ENCODE measurements at regions not wholly inside any gene's neighbourhood (a gene's known extent, or its start where the extent isn't known, plus 50 kb on each side); places are given as distances from the start of the nearest gene placed in this dataset.
"Not testable (repeated sequence)": the region's sequence is repeated elsewhere in the genome, so short reads cannot be mapped to it uniquely, and the experiment has no call there.

- Histone ChIP-seq H3K4me2 (ENCODE audit: low read length) (no peak overlapping the region), H3K36me3 (ENCODE audit: control insufficient read depth, low read length) (no peaks in the 10 kb centered on the region)
These were observed 589.8 kb downstream of the DMRTA1 start for GRCh38 chr9:23036416-23036815.

GRCh38 chr9:23039402-23039801 is 592.8 kb downstream of the DMRTA1 start:
- Histone ChIP-seq H3K4me1 (ENCODE audit: control insufficient read depth, low read length) (no peaks in the 10 kb centered on the region), H3K27ac (ENCODE audit: low read depth, low read length) (no peak overlapping the region), H4K20me1 (ENCODE audit: control insufficient read depth, insufficient read depth, low read depth, low read length) (no peaks in the 10 kb centered on the region), H3K9me2 (replicated peaks; ENCODE audit: control insufficient read depth, low read length) (no peaks in the 10 kb centered on the region), H3K9me3 (ENCODE audit: control insufficient read depth, insufficient read depth, low read length) (no peaks in the 10 kb centered on the region), H3K27me3 (ENCODE audit: control insufficient read depth, low read length) (no peaks in the 10 kb centered on the region), H3K4me3 (ENCODE audit: low read length) (no peak overlapping the region), H3F3A (ENCODE audit: control insufficient read depth, insufficient read depth) (no peaks in the 10 kb centered on the region), H3K4me2 (ENCODE audit: low read length) (no peak overlapping the region), H3K36me3 (ENCODE audit: control insufficient read depth, low read length) (no peaks in the 10 kb centered on the region), H3K79me2 (ENCODE audit: control insufficient read depth, low read length) (no peaks in the 10 kb centered on the region)
- TF ChIP-seq EZH2phosphoT487 (IDR thresholded peaks at IDR 0.05; ENCODE audit: borderline replicate concordance, low read length) (no peak), CTCF (IDR thresholded peaks at IDR 0.05; ENCODE audit: low read depth, low read length, poor library complexity, severe bottlenecking) (no peak)

More at GRCh38 chr9:23036416-23036815, 589.8 kb downstream of the DMRTA1 start:
- H3F3A ChIP-seq (ENCODE audit: control insufficient read depth, insufficient read depth) = no peaks in the 10 kb centered on the region
- H4K20me1 ChIP-seq (ENCODE audit: control insufficient read depth, insufficient read depth, low read depth, low read length) = no peaks in the 10 kb centered on the region
- H3K9me2 ChIP-seq (replicated peaks; ENCODE audit: control insufficient read depth, low read length) = no peaks in the 10 kb centered on the region
- no peak overlapping the region for H3K4me3 ChIP-seq (ENCODE audit: low read length)
- H3K9me3 ChIP-seq (ENCODE audit: control insufficient read depth, insufficient read depth, low read length) = no peaks in the 10 kb centered on the region; the same call in 1 of the 2 replicates
- no peaks in the 10 kb centered on the region for H3K79me2 ChIP-seq (ENCODE audit: control insufficient read depth, low read length)
- H3K4me1 ChIP-seq (ENCODE audit: control insufficient read depth, low read length) = no peaks in the 10 kb centered on the region
- H3K27me3 ChIP-seq (ENCODE audit: control insufficient read depth, low read length) = no peaks in the 10 kb centered on the region
- TF ChIP-seq CTCF (IDR thresholded peaks at IDR 0.05; ENCODE audit: low read depth, low read length, poor library complexity, severe bottlenecking) = no peak
- TF ChIP-seq EZH2phosphoT487 (IDR thresholded peaks at IDR 0.05; ENCODE audit: borderline replicate concordance, low read length) = no peak
- no peak overlapping the region for H3K27ac ChIP-seq (ENCODE audit: low read depth, low read length)

GRCh38 chr9:23041466-23041865 is 594.8 kb downstream of the DMRTA1 start:
- no peaks in the 10 kb centered on the region for H3F3A ChIP-seq (ENCODE audit: control insufficient read depth, insufficient read depth)
- H3K9me2 ChIP-seq (replicated peaks; ENCODE audit: control insufficient read depth, low read length) = no peaks in the 10 kb centered on the region
- no peaks in the 10 kb centered on the region for H3K9me3 ChIP-seq (ENCODE audit: control insufficient read depth, insufficient read depth, low read length)
- no peak overlapping the region for H3K4me3 ChIP-seq (ENCODE audit: low read length)
- H4K20me1 ChIP-seq (ENCODE audit: control insufficient read depth, insufficient read depth, low read depth, low read length) = no peaks in the 10 kb centered on the region
- no peaks in the 10 kb centered on the region for H3K4me1 ChIP-seq (ENCODE audit: control insufficient read depth, low read length)
- no peak for TF ChIP-seq CTCF (IDR thresholded peaks at IDR 0.05; ENCODE audit: low read depth, low read length, poor library complexity, severe bottlenecking)
- no peak for TF ChIP-seq EZH2phosphoT487 (IDR thresholded peaks at IDR 0.05; ENCODE audit: borderline replicate concordance, low read length)
- H3K4me2 ChIP-seq (ENCODE audit: low read length) = no peak overlapping the region
- H3K36me3 ChIP-seq (ENCODE audit: control insufficient read depth, low read length) = no peaks in the 10 kb centered on the region
- no peaks in the 10 kb centered on the region for H3K79me2 ChIP-seq (ENCODE audit: control insufficient read depth, low read length)
- no peaks in the 10 kb centered on the region for H3K27me3 ChIP-seq (ENCODE audit: control insufficient read depth, low read length)
- H3K27ac ChIP-seq (ENCODE audit: low read depth, low read length) = no peak overlapping the region

GRCh38 chr9:23044549-23044948 is 597.9 kb downstream of the DMRTA1 start:
- Histone ChIP-seq H4K20me1 (ENCODE audit: control insufficient read depth, insufficient read depth, low read depth, low read length) (no peaks in the 10 kb centered on the region), H3K4me2 (ENCODE audit: low read length) (no peak overlapping the region), H3K27ac (ENCODE audit: low read depth, low read length) (no peak overlapping the region), H3K4me3 (ENCODE audit: low read length) (no peak overlapping the region), H3K9me2 (replicated peaks; ENCODE audit: control insufficient read depth, low read length) (no peaks in the 10 kb centered on the region), H3K27me3 (ENCODE audit: control insufficient read depth, low read length) (no peaks in the 10 kb centered on the region), H3K36me3 (ENCODE audit: control insufficient read depth, low read length) (no peaks in the 10 kb centered on the region), H3F3A (ENCODE audit: control insufficient read depth, insufficient read depth) (no peaks in the 10 kb centered on the region), H3K4me1 (ENCODE audit: control insufficient read depth, low read length) (no peaks in the 10 kb centered on the region), H3K79me2 (ENCODE audit: control insufficient read depth, low read length) (no peaks in the 10 kb centered on the region), H3K9me3 (ENCODE audit: control insufficient read depth, insufficient read depth, low read length) (no peaks in the 10 kb centered on the region)
- no peak for TF ChIP-seq EZH2phosphoT487 (IDR thresholded peaks at IDR 0.05; ENCODE audit: borderline replicate concordance, low read length)
- TF ChIP-seq CTCF (IDR thresholded peaks at IDR 0.05; ENCODE audit: low read depth, low read length, poor library complexity, severe bottlenecking) = no peak

- H3K36me3 ChIP-seq (ENCODE audit: control insufficient read depth, low read length); H3K9me3 ChIP-seq (ENCODE audit: control insufficient read depth, insufficient read depth, low read length); H3F3A ChIP-seq (ENCODE audit: control insufficient read depth, insufficient read depth); H3K9me2 ChIP-seq (replicated peaks; ENCODE audit: control insufficient read depth, low read length); H4K20me1 ChIP-seq (ENCODE audit: control insufficient read depth, insufficient read depth, low read depth, low read length); H3K27ac ChIP-seq (ENCODE audit: low read depth, low read length); H3K4me3 ChIP-seq (ENCODE audit: low read length); H3K4me2 ChIP-seq (ENCODE audit: low read length); H3K27me3 ChIP-seq (ENCODE audit: control insufficient read depth, low read length); H3K4me1 ChIP-seq (ENCODE audit: control insufficient read depth, low read length); H3K79me2 ChIP-seq (ENCODE audit: control insufficient read depth, low read length): not testable (repeated sequence)
These were observed 599.4 kb downstream of the DMRTA1 start for GRCh38 chr9:23046026-23046425.

All from DOHH2 (cell line).